ENCODE measurements at regions not wholly inside any gene's neighbourhood (a gene's known extent, or its start where the extent isn't known, plus 50 kb on each side); places are given as distances from the start of the nearest gene placed in this dataset.

DNA sequence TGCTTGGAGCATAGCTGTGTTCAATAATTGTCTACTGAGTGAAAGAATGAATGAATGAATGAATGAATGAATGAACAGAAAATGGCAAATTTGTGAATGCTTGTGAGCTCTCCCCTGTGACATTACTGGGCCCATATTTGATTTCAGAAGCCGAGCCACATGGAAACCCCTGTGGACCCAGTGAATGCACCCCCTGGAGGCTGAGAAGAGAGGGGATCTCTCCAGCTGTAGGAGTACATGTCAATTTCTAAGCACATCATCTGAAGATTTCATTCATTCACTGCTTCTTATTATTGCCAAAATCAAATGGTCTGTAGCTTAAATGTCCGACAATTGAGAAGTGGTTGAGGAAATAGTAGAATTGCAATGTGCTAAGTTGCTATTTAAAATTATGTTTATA lies 58.3 kb upstream of the DOCK1 start:
- Mint-ChIP-seq H3K36me3 (ENCODE audit: low read depth) (no peaks in the 10 kb centered on the region), H3K4me3 (no peak overlapping the region), H3K9me3 (no peaks in the 10 kb centered on the region), H3K4me1 (ENCODE audit: low read depth) (no peaks in the 10 kb centered on the region), H3K27ac (no peak overlapping the region), H3K27me3 (no peaks in the 10 kb centered on the region)
- intact Hi-C loops (cut with micrococcal nuclease), result no loop called here

GRCh38 chr10:126847666-126848065 lies 57.6 kb upstream of the DOCK1 start:
- H3K27ac Mint-ChIP-seq, result no peak overlapping the region
- no peaks in the 10 kb centered on the region for H3K27me3 Mint-ChIP-seq

GRCh38 chr10:126849646-126850045 lies 55.6 kb upstream of the DOCK1 start:
- H3K9me3 Mint-ChIP-seq, result no peaks in the 10 kb centered on the region
- intact Hi-C loops (cut with micrococcal nuclease), result no loop called here
- no peak overlapping the region for H3K27ac Mint-ChIP-seq
- H3K4me3 Mint-ChIP-seq, result no peak overlapping the region
- H3K36me3 Mint-ChIP-seq (ENCODE audit: low read depth), result no peaks in the 10 kb centered on the region
- no peaks in the 10 kb centered on the region for H3K27me3 Mint-ChIP-seq
- no peaks in the 10 kb centered on the region for H3K4me1 Mint-ChIP-seq (ENCODE audit: low read depth)

More at GRCh38 chr10:126847666-126848065, 57.6 kb upstream of the DOCK1 start:
- H3K36me3 Mint-ChIP-seq (ENCODE audit: low read depth), result no peaks in the 10 kb centered on the region
- no peaks in the 10 kb centered on the region for H3K9me3 Mint-ChIP-seq
- intact Hi-C loops (cut with micrococcal nuclease), result no loop called here
- no peaks in the 10 kb centered on the region for H3K4me1 Mint-ChIP-seq (ENCODE audit: low read depth)
- H3K4me3 Mint-ChIP-seq, result no peak overlapping the region

- Mint-ChIP-seq H3K4me1 (ENCODE audit: low read depth) (no peaks in the 10 kb centered on the region), H3K27me3 (no peaks in the 10 kb centered on the region), H3K9me3 (no peaks in the 10 kb centered on the region), H3K27ac (no peak overlapping the region), H3K36me3 (ENCODE audit: low read depth) (no peaks in the 10 kb centered on the region), H3K4me3 (no peak overlapping the region)
- intact Hi-C loops (cut with micrococcal nuclease), result no loop called here
These were observed 53.7 kb upstream of the DOCK1 start for GRCh38 chr10:126851414-126852108.

DNA sequence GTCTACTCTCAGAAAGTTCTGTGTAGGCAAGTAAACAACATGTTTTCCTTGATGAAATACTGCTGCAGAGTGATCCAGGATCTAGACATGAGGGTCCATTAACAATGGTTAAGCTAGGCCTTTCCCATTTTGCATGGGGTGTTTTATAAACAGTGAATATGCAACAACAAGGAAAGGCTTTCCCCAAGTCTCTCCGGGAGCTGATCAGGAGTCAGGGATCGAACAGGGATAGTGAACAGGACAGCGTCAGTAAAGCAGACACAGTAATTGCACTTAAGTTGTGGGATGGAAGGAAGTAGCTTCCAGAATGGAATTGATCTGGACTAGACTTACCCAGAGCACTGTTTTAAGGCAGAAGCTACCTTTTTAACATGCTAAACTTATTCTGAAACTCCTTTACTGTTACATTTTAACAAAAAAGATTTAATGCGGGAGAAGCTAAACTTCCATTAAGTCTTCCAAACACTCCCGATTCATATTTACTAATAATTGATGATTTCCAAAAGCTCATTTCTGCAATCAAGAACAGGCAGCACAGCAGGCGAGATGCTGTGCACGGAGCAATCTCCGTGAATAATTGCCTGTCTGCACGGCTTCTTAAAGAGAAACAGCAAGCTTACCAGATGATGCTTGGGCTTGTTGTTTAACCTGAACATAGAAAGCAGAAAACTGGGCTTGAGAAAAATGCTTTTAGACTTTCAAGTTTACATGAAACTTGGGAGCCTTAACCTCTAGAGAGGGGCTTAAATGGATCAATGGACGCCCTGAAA lies 50.3 kb upstream of the DOCK1 start:
- H3K27me3 Mint-ChIP-seq, result no peaks in the 10 kb centered on the region
- no peaks in the 10 kb centered on the region for H3K36me3 Mint-ChIP-seq (ENCODE audit: low read depth)
- no peaks in the 10 kb centered on the region for H3K9me3 Mint-ChIP-seq
- no peak overlapping the region for H3K27ac Mint-ChIP-seq
- H3K4me3 Mint-ChIP-seq, result no peak overlapping the region
- no peaks in the 10 kb centered on the region for H3K4me1 Mint-ChIP-seq (ENCODE audit: low read depth)
- intact Hi-C loops (cut with micrococcal nuclease), result no loop called here
